ENCODE measurements at regions not wholly inside any gene's neighbourhood (a gene's known extent, or its start where the extent isn't known, plus 50 kb on each side); places are given as distances from the start of the nearest gene placed in this dataset.
"Not testable (repeated sequence)": the region's sequence is repeated elsewhere in the genome, so short reads cannot be mapped to it uniquely, and the experiment has no call there.

GRCh38 chr6:55931101-55931500, 55.7 kb upstream of the BMP5 start:
- no peak overlapping the region for H3K27ac ChIP-seq
- no peaks in the 10 kb centered on the region for H3K36me3 ChIP-seq (ENCODE audit: insufficient read depth in 1 of 2, low read depth in 1 of 2)
- 54 to 61% (median 57%) methylated on average over 3 of the region's 3 CpGs for WGBS, 3 donors
- no peaks in the 10 kb centered on the region for H3K4me1 ChIP-seq
- TF ChIP-seq CTCF (IDR thresholded peaks at IDR 0.05), result no peak
- intact Hi-C loops (cut with DNase I), result no loop called here
- no peaks in the 10 kb centered on the region for H3K9me3 ChIP-seq
- DNase-seq (no peak), ATAC-seq (no peak)
- no peaks in the 10 kb centered on the region for H3K27me3 ChIP-seq (ENCODE audit: insufficient read depth in 3 of 3, low read length in 2 of 3)
- H3K4me3 ChIP-seq, result no peak overlapping the region

GRCh38 chr6:55927713-55928112, 52.3 kb upstream of the BMP5 start:
- H3K27ac ChIP-seq; DNase-seq; H3K4me3 ChIP-seq; H3K4me1 ChIP-seq; ATAC-seq; H3K9me3 ChIP-seq; H3K36me3 ChIP-seq (ENCODE audit: insufficient read depth in 1 of 2, low read depth in 1 of 2); intact Hi-C loops (cut with DNase I); H3K27me3 ChIP-seq (ENCODE audit: insufficient read depth in 3 of 3, low read length in 2 of 3): not testable (repeated sequence)
- 75 to 82% (median 77%) methylated on average over 2 of the region's 2 CpGs for WGBS, 3 donors

GRCh38 chr6:55925292-55925691, 49.9 kb upstream of the BMP5 start:
- intact Hi-C loops (cut with DNase I), result no loop called here
- no peak overlapping the region for H3K4me3 ChIP-seq
- DNase-seq, result no peak
- no peak for ATAC-seq
- 90 to 93% (median 92%) methylated on average over 1 of the region's 1 CpG for WGBS, 3 donors
- no peaks in the 10 kb centered on the region for H3K27me3 ChIP-seq (ENCODE audit: insufficient read depth in 3 of 3, low read length in 2 of 3)
- H3K9me3 ChIP-seq, result no peaks in the 10 kb centered on the region
- no peak overlapping the region for H3K27ac ChIP-seq
- H3K4me1 ChIP-seq, result no peaks in the 10 kb centered on the region
- no peaks in the 10 kb centered on the region for H3K36me3 ChIP-seq (ENCODE audit: insufficient read depth in 1 of 2, low read depth in 1 of 2)
- TF ChIP-seq CTCF (IDR thresholded peaks at IDR 0.05), result no peak

Data from psoas muscle (tissue), 7 donors.